B cell (primary cell): ENCODE measurements at regions not wholly inside any gene's neighbourhood (a gene's known extent, or its start where the extent isn't known, plus 50 kb on each side); places are given as distances from the start of the nearest gene placed in this dataset.

Experiments
- ATAC-seq: fragments of 200-7000 bp; cut with Tn5 transposase; one replicate; pipeline ENCODE4 v1.10.0; 2021; ENCODE audit warnings: low read depth, mild to moderate bottlenecking, moderate number of reproducible peaks, moderate library complexity
- CTCF ChIA-PET: fragments of 350-600 bp; sonication (Branson Sonifier 250); formaldehyde crosslinking; loops from one replicate; lab custom pipeline; 2021; ENCODE audit warnings: antibody characterized with exemption, inconsistent platforms; lab: Charles Lee
- POLR2A ChIA-PET: fragments of 350-600 bp; sonication (Branson Sonifier 250); formaldehyde crosslinking; loops from one replicate; lab custom pipeline; 2021; ENCODE audit warnings: antibody characterized with exemption; lab: Charles Lee
- DNase-seq: peaks from one replicate; pipeline ENCODE4 v3.0.0; 2013
- H2AFZ ChIP-seq: 2 replicates; pipeline ENCODE4 v1.6.1; 2012; ENCODE audit warnings: mild to moderate bottlenecking, low read depth, low read length; ENCODE audit not compliant: insufficient read depth, poor library complexity, severe bottlenecking
- H3K27ac ChIP-seq, 2 donors: 1 replicate in 1 of 2; 2 replicates in 1 of 2; pipeline ENCODE4 v1.5.1; 2012 to 2013; ENCODE audit warnings: low read length in 2 of 2, mild to moderate bottlenecking in 2 of 2, moderate library complexity in 1 of 2
- H3K27me3 ChIP-seq, 4 experiments: fragments of 200-600 bp in 1 of 4; sonication (generic) in 1 of 4; replicated peaks in 1 of 4; 1 replicate in 2 of 4; 2 replicates in 2 of 4; pipeline versions ENCODE4 v1.6.1 to v1.7.0; 2013 to 2016; ENCODE audit warnings: low read length in 3 of 4, mild to moderate bottlenecking in 2 of 4, mixed read lengths in 1 of 4, moderate library complexity in 1 of 4; ENCODE audit not compliant: insufficient read depth in 4 of 4, control insufficient read depth in 3 of 4; ENCODE audit errors: control extremely low read depth in 1 of 4
- H3K36me3 ChIP-seq, 2 experiments: replicated peaks in 1 of 2; 1 replicate in 1 of 2; 2 replicates in 1 of 2; pipeline versions ENCODE4 v1.6.1 to v1.7.1; 2013; ENCODE audit warnings: low read length in 1 of 2; ENCODE audit not compliant: insufficient read depth in 2 of 2, control insufficient read depth in 1 of 2; ENCODE audit errors: control extremely low read depth in 1 of 2, extremely low read depth in 1 of 2
- H3K4me1 ChIP-seq, 2 donors: fragments of 200-600 bp in 1 of 2; sonication (generic) in 1 of 2; 1 replicate in 1 of 2; 2 replicates in 1 of 2; pipeline versions ENCODE4 v1.5.1 to v1.6.1; 2013 to 2017; ENCODE audit warnings: low read length in 2 of 2; ENCODE audit not compliant: control insufficient read depth in 2 of 2, insufficient read depth in 2 of 2
- H3K4me2 ChIP-seq: replicated peaks from 2 replicates; pipeline ENCODE3; 2012; ENCODE audit warnings: mild to moderate bottlenecking, low read depth, low read length; ENCODE audit not compliant: poor library complexity, severe bottlenecking
- H3K4me3 ChIP-seq, 5 experiments: fragments of 200-600 bp in 1 of 5; sonication (generic) in 1 of 5; 1 replicate in 3 of 5; 2 replicates in 2 of 5; pipeline versions ENCODE4 v1.5.1 to v1.7.0; 2011 to 2016; ENCODE audit warnings: low read length in 4 of 5, mild to moderate bottlenecking in 4 of 5, low read depth in 2 of 5, control low read depth in 1 of 5, moderate library complexity in 1 of 5; ENCODE audit not compliant: insufficient read depth in 1 of 5; ENCODE audit errors: control extremely low read depth in 1 of 5, extremely low read depth in 1 of 5
- H3K79me2 ChIP-seq: fragments of 200-600 bp; sonication (generic); one replicate; pipeline ENCODE4 v1.6.0; 2016; ENCODE audit warnings: low read length; ENCODE audit not compliant: control insufficient read depth, insufficient read depth
- H3K9ac ChIP-seq: fragments of 200-600 bp; sonication (generic); 2 replicates; pipeline ENCODE4 v1.6.1; 2017; ENCODE audit warnings: mild to moderate bottlenecking, low read length, moderate library complexity
- H3K9me3 ChIP-seq, 3 donors: one replicate each; pipeline versions ENCODE4 v1.6.1 to v1.7.1; 2013; ENCODE audit warnings: low read length in 2 of 3; ENCODE audit not compliant: control insufficient read depth in 2 of 3, insufficient read depth in 1 of 3; ENCODE audit errors: control extremely low read depth in 1 of 3
- H4K20me1 ChIP-seq: 2 replicates; pipeline ENCODE4 v1.6.0; 2012; ENCODE audit warnings: mild to moderate bottlenecking, low read length; ENCODE audit not compliant: insufficient read depth, control insufficient read depth, poor library complexity, severe bottlenecking
- H3K27ac Mint-ChIP-seq: one replicate; pipeline ENCODE4 v1.8.0; 2021; ENCODE audit warnings: mixed read lengths
- H3K27me3 Mint-ChIP-seq: one replicate; pipeline ENCODE4 v1.8.0; 2021; ENCODE audit warnings: mixed read lengths
- H3K4me1 Mint-ChIP-seq: one replicate; pipeline ENCODE4 v1.8.0; 2021; ENCODE audit warnings: mixed read lengths
- H3K4me3 Mint-ChIP-seq: one replicate; pipeline ENCODE4 v1.8.0; 2021; ENCODE audit warnings: mixed read lengths
- H3K9me3 Mint-ChIP-seq: one replicate; pipeline ENCODE4 v1.8.0; 2022; ENCODE audit warnings: mixed read lengths; ENCODE audit not compliant: insufficient read depth
- EZH2 ChIP-seq: IDR thresholded peaks from 2 replicates; pipeline ENCODE4 v1.6.1; 2012; ENCODE audit warnings: borderline replicate concordance, low read depth, mild to moderate bottlenecking, moderate library complexity, low read length; ENCODE audit not compliant: insufficient read depth, poor library complexity, severe bottlenecking
- WGBS: methylation state at CpG from one replicate; pipeline ENCODE4 v1.1.5; 2013; ENCODE audit warnings: missing lambda C conversion rate; ENCODE audit not compliant: insufficient coverage; 5-methylcytosine and 5-hydroxymethylcytosine counted together
- intact Hi-C: fragments of 100-400 bp; cut with micrococcal nuclease; formaldehyde crosslinking; loops from one replicate; pipeline ENCODE4 v1.10.0; 2022
- TF ChIP-seq, protein P1 (sequence below): fragments of 200-600 bp; IDR thresholded peaks from one replicate; pipeline ENCODE4 v1.8.0; 2022; ENCODE audit warnings: antibody characterized with exemption, mild to moderate bottlenecking

- WGBS = 100% methylated on average over 1 of the region's 4 CpGs
- TF ChIP-seq, protein P1, sequence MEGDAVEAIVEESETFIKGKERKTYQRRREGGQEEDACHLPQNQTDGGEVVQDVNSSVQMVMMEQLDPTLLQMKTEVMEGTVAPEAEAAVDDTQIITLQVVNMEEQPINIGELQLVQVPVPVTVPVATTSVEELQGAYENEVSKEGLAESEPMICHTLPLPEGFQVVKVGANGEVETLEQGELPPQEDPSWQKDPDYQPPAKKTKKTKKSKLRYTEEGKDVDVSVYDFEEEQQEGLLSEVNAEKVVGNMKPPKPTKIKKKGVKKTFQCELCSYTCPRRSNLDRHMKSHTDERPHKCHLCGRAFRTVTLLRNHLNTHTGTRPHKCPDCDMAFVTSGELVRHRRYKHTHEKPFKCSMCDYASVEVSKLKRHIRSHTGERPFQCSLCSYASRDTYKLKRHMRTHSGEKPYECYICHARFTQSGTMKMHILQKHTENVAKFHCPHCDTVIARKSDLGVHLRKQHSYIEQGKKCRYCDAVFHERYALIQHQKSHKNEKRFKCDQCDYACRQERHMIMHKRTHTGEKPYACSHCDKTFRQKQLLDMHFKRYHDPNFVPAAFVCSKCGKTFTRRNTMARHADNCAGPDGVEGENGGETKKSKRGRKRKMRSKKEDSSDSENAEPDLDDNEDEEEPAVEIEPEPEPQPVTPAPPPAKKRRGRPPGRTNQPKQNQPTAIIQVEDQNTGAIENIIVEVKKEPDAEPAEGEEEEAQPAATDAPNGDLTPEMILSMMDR = no peak
- no peak for TF ChIP-seq EZH2
- H3K27me3 ChIP-seq = no peaks in the 10 kb centered on the region
- peaks cover 2% of the 10 kb centered on the region for H3K9me3 Mint-ChIP-seq
- H4K20me1 ChIP-seq = no peaks in the 10 kb centered on the region
- no peak overlapping the region for H3K9ac ChIP-seq
- ChIA-PET POLR2A (no interaction called here), CTCF (no interaction called here)
- no peaks in the 10 kb centered on the region for H3K79me2 ChIP-seq
- H3K36me3 ChIP-seq = no peaks in the 10 kb centered on the region
- intact Hi-C loops = no loop called here
- H3K4me3 ChIP-seq = no peak overlapping the region
- no peak for DNase-seq
- H3K27ac ChIP-seq = no peak overlapping the region
- no peaks in the 10 kb centered on the region for H3K27me3 Mint-ChIP-seq
- H3K4me1 Mint-ChIP-seq = peaks cover 49% of the 10 kb centered on the region
- ATAC-seq = no peak
- no peak overlapping the region for H2AFZ ChIP-seq
- no peak overlapping the region for H3K4me2 ChIP-seq
- no peak overlapping the region for H3K27ac Mint-ChIP-seq
- H3K4me1 ChIP-seq = peaks cover 29 to 36% of the 10 kb centered on the region in 2 donors
- peaks cover 0 to 3% (median 0%) of the 10 kb centered on the region in 3 donors for H3K9me3 ChIP-seq
- no peak overlapping the region for H3K4me3 Mint-ChIP-seq
These were observed 570.6 kb upstream of the CLINT1 start for GRCh38 chr5:158429564-158429963.

GRCh38 chr5:158423623-158424200, 564.8 kb upstream of the CLINT1 start:
- ChIA-PET CTCF (no interaction called here), POLR2A (interaction anchor here (0.7 kb wide), 1 partner anchor 38 kb away, joined by 5 read pairs; no protein-coding TSS in a partner anchor)
- no peak overlapping the region for H3K9ac ChIP-seq
- intact Hi-C loops = no loop called here
- no peak overlapping the region for H3K27ac Mint-ChIP-seq
- no peak overlapping the region for H3K27ac ChIP-seq
- no peak overlapping the region for H2AFZ ChIP-seq
- peaks cover 23% of the 10 kb centered on the region for H3K4me1 Mint-ChIP-seq
- no peaks in the 10 kb centered on the region for H3K36me3 ChIP-seq
- 100% methylated on average over 1 of the region's 2 CpGs for WGBS
- peaks cover 15% of the 10 kb centered on the region in 2 donors for H3K4me1 ChIP-seq
- H3K27me3 ChIP-seq = no peaks in the 10 kb centered on the region
- no peaks in the 10 kb centered on the region for H3K27me3 Mint-ChIP-seq
- H3K4me3 ChIP-seq = no peak overlapping the region
- TF ChIP-seq EZH2 = no peak
- TF ChIP-seq, protein P1 = no peak
- H3K9me3 ChIP-seq = no peaks in the 10 kb centered on the region
- ATAC-seq (no peak), DNase-seq (no peak)
- no peaks in the 10 kb centered on the region for H3K9me3 Mint-ChIP-seq
- H3K4me2 ChIP-seq = no peak overlapping the region
- no peaks in the 10 kb centered on the region for H3K79me2 ChIP-seq
- no peak overlapping the region for H3K4me3 Mint-ChIP-seq
- no peaks in the 10 kb centered on the region for H4K20me1 ChIP-seq
